ENCODE measurements at regions not wholly inside any gene's neighbourhood (a gene's known extent, or its start where the extent isn't known, plus 50 kb on each side); places are given as distances from the start of the nearest gene placed in this dataset.

DNA sequence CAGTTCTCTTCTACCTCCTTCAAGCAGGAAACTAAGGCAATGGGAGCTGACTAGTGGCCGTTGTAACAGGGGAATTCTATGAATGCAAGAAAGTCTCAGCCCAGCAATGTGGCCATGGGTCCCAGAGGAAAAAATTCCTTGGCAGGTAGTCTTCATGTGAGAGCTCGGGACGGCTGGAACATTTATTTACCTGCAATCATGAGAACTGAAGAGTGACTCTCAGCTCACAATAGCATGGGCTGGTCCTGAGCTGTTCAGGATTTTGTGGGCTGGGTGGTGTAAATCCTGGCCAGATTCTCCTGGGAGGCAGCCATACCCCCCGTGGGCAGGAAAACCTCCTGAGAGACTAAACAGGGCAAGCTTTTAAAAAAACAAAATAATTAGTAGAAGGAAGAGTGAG lies 330.3 kb upstream of the CTNNB1 start:
- TF ChIP-seq EZH2phosphoT487 (IDR thresholded peaks at IDR 0.05; ENCODE audit: low read depth, severe bottlenecking, unreplicated experiment) (no peak), EZH2 (IDR thresholded peaks at IDR 0.05; ENCODE audit: borderline replicate concordance) (no peak)
- TF ChIP-seq, protein P1, sequence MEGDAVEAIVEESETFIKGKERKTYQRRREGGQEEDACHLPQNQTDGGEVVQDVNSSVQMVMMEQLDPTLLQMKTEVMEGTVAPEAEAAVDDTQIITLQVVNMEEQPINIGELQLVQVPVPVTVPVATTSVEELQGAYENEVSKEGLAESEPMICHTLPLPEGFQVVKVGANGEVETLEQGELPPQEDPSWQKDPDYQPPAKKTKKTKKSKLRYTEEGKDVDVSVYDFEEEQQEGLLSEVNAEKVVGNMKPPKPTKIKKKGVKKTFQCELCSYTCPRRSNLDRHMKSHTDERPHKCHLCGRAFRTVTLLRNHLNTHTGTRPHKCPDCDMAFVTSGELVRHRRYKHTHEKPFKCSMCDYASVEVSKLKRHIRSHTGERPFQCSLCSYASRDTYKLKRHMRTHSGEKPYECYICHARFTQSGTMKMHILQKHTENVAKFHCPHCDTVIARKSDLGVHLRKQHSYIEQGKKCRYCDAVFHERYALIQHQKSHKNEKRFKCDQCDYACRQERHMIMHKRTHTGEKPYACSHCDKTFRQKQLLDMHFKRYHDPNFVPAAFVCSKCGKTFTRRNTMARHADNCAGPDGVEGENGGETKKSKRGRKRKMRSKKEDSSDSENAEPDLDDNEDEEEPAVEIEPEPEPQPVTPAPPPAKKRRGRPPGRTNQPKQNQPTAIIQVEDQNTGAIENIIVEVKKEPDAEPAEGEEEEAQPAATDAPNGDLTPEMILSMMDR (IDR thresholded peaks at IDR 0.05; ENCODE audit: poor library complexity): no peak
- no peak overlapping the region for H3K27ac ChIP-seq

DNA sequence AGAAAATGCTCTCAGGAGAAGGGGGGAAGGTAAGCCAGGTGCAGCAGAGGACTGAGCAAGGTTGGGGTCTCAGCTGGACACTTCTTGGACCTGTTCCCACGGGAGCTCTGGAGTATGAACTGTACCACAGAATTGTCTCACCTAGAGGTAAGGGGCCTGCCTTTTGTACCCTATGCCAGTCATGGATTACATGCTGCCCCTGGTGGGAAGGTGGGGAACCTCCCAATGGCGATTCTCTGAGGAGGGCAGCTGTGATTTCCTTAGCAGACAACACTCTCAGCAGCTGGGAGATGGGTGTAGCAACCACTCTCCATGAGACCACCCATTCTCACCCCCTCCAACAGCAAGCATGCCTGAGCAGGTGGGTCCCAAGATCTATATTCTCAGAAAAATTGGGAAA lies 329.4 kb upstream of the CTNNB1 start:
- no peaks in the 10 kb centered on the region for H3K4me1 ChIP-seq (ENCODE audit: insufficient read depth)
- no peaks in the 10 kb centered on the region for H3K79me2 ChIP-seq
- no peak overlapping the region for H3K4me2 ChIP-seq
- no peaks in the 10 kb centered on the region for H3K9me2 ChIP-seq (replicated peaks; ENCODE audit: insufficient read depth)
- TF ChIP-seq, protein P1 (IDR thresholded peaks at IDR 0.05; ENCODE audit: poor library complexity): no peak
- TF ChIP-seq EZH2phosphoT487 (IDR thresholded peaks at IDR 0.05; ENCODE audit: low read depth, severe bottlenecking, unreplicated experiment): no peak
- TF ChIP-seq EZH2 (IDR thresholded peaks at IDR 0.05; ENCODE audit: borderline replicate concordance): no peak
- no peaks in the 10 kb centered on the region for H4K20me1 ChIP-seq (ENCODE audit: insufficient read depth, poor library complexity, severe bottlenecking)
- no peak for DNase-seq (ENCODE audit: low spot score)
- no peak overlapping the region for H3K27ac ChIP-seq
- 68% methylated on average over 2 of the region's 2 CpGs for WGBS (ENCODE audit: low lambda C conversion rate, missing lambda C conversion rate)
- H3K4me3 ChIP-seq: no peak overlapping the region
- no peaks in the 10 kb centered on the region for H3K9me3 ChIP-seq (ENCODE audit: low read depth)
- no peak overlapping the region for H2AFZ ChIP-seq
- H3K27me3 ChIP-seq: no peaks in the 10 kb centered on the region
- no peaks in the 10 kb centered on the region for H3K36me3 ChIP-seq (replicated peaks; ENCODE audit: insufficient read depth, low read depth)

More for the DNA sequence above, 330.3 kb upstream of the CTNNB1 start:
- H3K4me3 ChIP-seq: no peak overlapping the region
- WGBS (ENCODE audit: low lambda C conversion rate, missing lambda C conversion rate): 39% methylated on average over 4 of the region's 4 CpGs
- H3K9me2 ChIP-seq (replicated peaks; ENCODE audit: insufficient read depth): no peaks in the 10 kb centered on the region
- no peaks in the 10 kb centered on the region for H3K9me3 ChIP-seq (ENCODE audit: low read depth)
- H3K27me3 ChIP-seq: no peaks in the 10 kb centered on the region
- H4K20me1 ChIP-seq (ENCODE audit: insufficient read depth, poor library complexity, severe bottlenecking): no peaks in the 10 kb centered on the region
- no peaks in the 10 kb centered on the region for H3K4me1 ChIP-seq (ENCODE audit: insufficient read depth)
- DNase-seq (ENCODE audit: low spot score): no peak
- H3K36me3 ChIP-seq (replicated peaks; ENCODE audit: insufficient read depth, low read depth): no peaks in the 10 kb centered on the region
- no peak overlapping the region for H3K4me2 ChIP-seq
- H3K79me2 ChIP-seq: no peaks in the 10 kb centered on the region
- no peak overlapping the region for H2AFZ ChIP-seq

DNA sequence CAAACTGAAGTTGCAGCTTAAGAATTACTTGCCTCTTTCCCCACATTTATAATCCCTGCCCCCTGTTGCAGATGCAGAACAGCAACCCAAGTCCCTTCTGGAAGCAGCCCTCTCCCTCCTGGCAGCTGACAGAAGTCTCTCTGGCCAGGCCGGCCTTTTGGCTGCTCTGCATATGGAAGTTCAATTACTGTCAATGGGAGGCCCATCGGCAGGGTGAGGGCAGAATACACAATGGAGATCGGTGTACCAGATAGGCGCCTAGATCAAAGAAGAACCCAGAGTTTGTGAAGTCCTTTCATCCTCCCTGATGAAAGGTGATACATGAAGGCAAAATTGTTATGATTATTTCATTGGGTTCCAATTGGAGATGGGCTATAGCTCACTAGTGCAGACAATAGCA lies 327.9 kb upstream of the CTNNB1 start:
- DNase-seq (ENCODE audit: low spot score): no peak
- Histone ChIP-seq H3K36me3 (replicated peaks; ENCODE audit: insufficient read depth, low read depth) (no peaks in the 10 kb centered on the region), H3K79me2 (no peaks in the 10 kb centered on the region), H3K4me2 (no peak overlapping the region), H3K9me3 (ENCODE audit: low read depth) (no peaks in the 10 kb centered on the region), H3K27ac (no peak overlapping the region), H3K9me2 (replicated peaks; ENCODE audit: insufficient read depth) (no peaks in the 10 kb centered on the region), H4K20me1 (ENCODE audit: insufficient read depth, poor library complexity, severe bottlenecking) (no peaks in the 10 kb centered on the region), H3K27me3 (no peaks in the 10 kb centered on the region), H3K4me1 (ENCODE audit: insufficient read depth) (no peaks in the 10 kb centered on the region), H2AFZ (no peak overlapping the region), H3K4me3 (no peak overlapping the region)
- TF ChIP-seq, protein P1 (IDR thresholded peaks at IDR 0.05; ENCODE audit: poor library complexity): no peak
- no peak for TF ChIP-seq EZH2 (IDR thresholded peaks at IDR 0.05; ENCODE audit: borderline replicate concordance)
- no peak for TF ChIP-seq EZH2phosphoT487 (IDR thresholded peaks at IDR 0.05; ENCODE audit: low read depth, severe bottlenecking, unreplicated experiment)
- WGBS (ENCODE audit: low lambda C conversion rate, missing lambda C conversion rate): 34% methylated on average over 4 of the region's 4 CpGs

All from hepatocyte (in vitro differentiated cells).